Prostate gland (tissue), 2 donors: ENCODE measurements at regions not wholly inside any gene's neighbourhood (a gene's known extent, or its start where the extent isn't known, plus 50 kb on each side); places are given as distances from the start of the nearest gene placed in this dataset.

Experiments
- POLR2A ChIP-seq: fragments of 450-650 bp; IDR thresholded peaks from one replicate; pipeline ENCODE4 v1.6.1; 2016; ENCODE audit warnings: antibody characterized with exemption, mild to moderate bottlenecking
- TF ChIP-seq, protein P1 (sequence below), 4 experiments: fragments of 200-600 bp in 2 of 4; fragments of 450-650 bp in 2 of 4; sonication (generic) in 2 of 4; IDR thresholded peaks; 1 replicate in 3 of 4; 2 replicates in 1 of 4; pipeline ENCODE4 v1.5.1; 2016 to 2019; ENCODE audit warnings: antibody characterized with exemption in 4 of 4, mild to moderate bottlenecking in 2 of 4, moderate library complexity in 2 of 4

DNA sequence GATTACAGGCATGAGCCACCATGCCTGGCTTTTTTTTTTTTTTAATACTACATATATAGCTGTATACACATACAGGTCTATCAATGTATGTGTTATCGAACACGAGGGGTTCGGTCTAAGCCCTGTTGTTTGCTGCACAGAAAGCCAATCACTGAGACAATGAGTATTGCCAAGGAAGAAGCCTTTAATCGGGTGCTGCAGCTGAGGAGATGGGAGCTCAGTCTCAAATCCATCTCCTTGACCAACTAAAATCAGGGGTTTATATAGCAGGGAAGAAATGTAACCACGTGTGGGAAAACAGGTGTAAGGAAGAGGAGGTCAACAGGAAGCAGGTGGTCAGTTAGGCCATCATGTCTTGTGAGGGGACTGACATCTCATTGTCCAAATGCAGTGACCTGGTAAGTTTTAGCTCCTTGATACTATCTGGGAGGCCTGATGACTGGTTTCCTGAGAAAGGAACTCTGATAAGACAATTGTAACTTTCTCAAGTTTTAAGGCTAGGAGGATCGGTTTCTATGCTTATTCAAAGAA is 80.9 kb upstream of the MAP1LC3B2 start:
- TF ChIP-seq, protein P1, sequence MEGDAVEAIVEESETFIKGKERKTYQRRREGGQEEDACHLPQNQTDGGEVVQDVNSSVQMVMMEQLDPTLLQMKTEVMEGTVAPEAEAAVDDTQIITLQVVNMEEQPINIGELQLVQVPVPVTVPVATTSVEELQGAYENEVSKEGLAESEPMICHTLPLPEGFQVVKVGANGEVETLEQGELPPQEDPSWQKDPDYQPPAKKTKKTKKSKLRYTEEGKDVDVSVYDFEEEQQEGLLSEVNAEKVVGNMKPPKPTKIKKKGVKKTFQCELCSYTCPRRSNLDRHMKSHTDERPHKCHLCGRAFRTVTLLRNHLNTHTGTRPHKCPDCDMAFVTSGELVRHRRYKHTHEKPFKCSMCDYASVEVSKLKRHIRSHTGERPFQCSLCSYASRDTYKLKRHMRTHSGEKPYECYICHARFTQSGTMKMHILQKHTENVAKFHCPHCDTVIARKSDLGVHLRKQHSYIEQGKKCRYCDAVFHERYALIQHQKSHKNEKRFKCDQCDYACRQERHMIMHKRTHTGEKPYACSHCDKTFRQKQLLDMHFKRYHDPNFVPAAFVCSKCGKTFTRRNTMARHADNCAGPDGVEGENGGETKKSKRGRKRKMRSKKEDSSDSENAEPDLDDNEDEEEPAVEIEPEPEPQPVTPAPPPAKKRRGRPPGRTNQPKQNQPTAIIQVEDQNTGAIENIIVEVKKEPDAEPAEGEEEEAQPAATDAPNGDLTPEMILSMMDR (IDR thresholded peaks at IDR 0.05), result no peak
- TF ChIP-seq POLR2A, result no peak
